ACHN (cell line): ENCODE measurements at regions not wholly inside any gene's neighbourhood (a gene's known extent, or its start where the extent isn't known, plus 50 kb on each side); places are given as distances from the start of the nearest gene placed in this dataset.

Source experiments
- DNase-seq: peaks from one replicate; pipeline ENCODE4 v3.0.0-alpha.2; 2015
- in situ Hi-C: cut with HindIII; loops from 2 replicates; pipeline ENCODE4 v1.10.0; 2017; ENCODE audit warnings: low sequenced_read_pairs, low pct_ligation_motif_present, low pct_unique_long_range_greater_than_20kb

DNA sequence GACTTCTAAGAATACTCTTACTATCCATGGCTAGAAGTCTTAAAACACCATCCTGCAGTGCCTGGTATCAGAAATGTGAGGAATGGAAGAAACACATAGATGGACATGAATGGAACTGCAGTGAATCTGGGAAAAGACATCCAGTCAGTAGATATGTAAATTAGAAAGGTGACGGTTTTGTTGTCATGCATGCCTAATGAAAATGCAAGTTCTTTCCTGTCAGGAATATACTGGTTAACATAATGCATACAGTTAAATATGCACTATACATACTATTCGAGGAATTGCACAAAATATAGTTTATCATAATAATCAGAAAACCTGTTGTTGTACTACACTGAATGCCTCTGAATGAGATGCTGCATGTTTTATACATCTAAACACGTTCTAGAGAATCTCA lies 190.6 kb upstream of the ITGA4 start:
- in situ Hi-C loops: no loop called here
- DNase-seq: no peak

DNA sequence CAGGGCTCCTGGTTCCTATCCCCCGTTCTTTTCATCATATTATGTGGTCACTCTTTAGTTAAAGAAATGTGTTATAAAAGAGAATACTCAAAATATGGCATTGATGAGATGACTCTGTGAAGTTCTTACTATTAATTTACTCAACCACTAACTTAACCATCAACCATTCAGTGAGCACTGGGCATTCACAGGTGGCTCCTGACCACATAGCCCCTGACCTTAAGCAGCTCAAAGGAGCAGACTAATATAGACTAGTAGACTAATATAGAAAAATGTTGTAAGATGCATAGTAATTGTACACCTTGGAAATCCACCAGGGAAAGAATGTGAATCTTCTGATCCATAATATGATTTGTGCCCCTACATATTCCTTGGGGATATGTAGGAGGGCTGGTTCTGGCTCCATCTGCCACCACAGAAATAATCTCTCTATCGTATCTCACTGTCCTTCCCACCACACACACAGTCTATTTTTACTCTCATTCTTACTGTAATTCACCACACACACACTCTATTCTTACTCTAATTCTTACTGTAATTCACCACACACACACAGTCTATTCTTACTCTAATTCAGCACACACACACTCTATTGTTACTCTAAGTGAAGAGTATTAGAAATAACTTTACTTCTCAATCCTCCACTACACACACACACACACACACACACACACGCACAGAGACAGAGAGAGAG lies 188.9 kb upstream of the ITGA4 start:
- in situ Hi-C loops: no loop called here
- no peak for DNase-seq

DNA sequence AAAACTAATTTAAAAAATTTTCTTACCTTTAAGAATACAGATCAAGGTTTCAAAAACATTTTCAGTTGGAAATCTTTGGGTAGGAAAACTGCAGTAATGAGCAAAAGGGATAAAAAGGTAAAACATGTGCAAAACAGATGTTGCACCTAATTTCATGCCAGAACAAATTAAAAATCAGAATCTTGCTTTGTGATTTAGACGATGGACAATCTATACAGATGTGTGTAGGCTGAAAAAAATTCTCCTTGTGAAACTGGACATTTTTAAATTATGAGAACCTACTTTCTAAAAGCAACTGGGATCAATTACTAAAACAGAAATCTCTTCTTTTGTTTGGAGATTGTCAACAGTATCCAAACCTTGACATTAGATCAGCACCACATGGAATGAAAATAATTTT lies 183.2 kb upstream of the ITGA4 start:
- DNase-seq: no peak
- in situ Hi-C loops: no loop called here

DNA sequence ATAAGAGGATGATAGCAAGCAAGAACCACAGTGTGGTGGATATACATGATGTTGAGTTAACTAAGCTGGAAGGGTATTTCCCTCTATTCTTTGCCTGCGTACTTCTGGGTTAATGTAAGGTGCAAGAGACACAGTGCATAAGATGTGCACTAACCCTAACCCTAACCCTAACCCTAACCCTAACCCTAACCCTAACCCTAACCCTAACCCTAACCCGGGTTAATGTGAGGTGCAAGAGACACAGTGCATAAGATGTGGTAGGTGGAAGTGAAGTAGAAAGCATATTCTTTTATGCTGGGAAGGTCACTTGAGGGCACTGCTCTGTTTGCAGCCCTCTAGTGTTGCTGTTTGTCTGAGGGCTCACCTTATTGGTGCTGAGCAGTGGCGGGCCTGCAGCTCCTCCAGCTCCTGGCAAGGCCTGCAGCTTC lies 181.5 kb upstream of the ITGA4 start:
- in situ Hi-C loops: no loop called here
- DNase-seq: no peak

DNA sequence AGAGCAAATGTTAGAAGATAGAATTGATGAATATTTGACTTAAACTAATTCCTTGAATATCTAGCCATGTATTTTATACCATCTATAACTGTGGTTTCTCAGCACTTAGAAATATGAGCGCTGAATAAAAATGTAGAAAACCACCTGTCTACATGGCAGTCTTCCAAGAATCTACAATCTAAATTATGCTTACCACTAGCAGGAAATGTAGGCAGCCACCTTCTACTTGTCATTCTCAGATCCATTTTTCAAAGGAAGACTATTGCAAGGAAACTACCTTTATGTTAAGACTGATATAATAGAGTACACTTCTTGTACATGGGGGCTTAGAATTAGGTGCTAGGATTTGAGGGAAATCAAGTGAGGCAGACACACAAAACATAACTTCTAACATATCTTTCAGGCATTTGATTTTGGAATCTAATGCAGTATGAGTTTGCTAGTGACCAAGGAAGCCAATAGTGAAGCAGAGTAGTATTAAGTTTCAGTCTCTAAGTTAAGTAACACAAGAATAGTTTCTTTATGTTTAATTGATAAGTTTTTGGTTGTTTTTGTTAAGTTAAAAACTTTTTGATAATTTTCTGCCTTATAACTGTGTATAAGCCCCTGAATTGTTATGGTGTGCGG lies 175.9 kb upstream of the ITGA4 start:
- in situ Hi-C loops: no loop called here
- DNase-seq: no peak

DNA sequence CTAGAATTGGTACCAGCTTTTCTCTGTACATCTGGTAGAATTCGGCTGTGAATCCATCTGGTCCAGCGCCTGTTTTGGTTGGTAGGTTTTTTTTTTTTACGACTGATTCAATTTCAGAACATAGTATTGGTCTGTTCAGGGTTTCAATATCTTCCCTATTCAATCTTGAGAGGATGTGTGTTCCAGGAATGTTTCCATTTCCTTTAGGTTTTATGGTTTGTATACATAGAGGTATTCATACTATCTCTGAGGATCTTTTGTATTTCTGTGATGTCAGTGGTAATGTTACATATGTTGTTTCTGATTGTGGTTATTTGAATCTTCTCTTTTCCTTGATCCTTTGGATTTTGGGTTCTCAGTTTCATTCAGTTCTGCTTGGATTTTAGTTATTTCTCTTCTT lies 172.1 kb upstream of the ITGA4 start:
- no peak for DNase-seq
- in situ Hi-C loops: no loop called here

DNA sequence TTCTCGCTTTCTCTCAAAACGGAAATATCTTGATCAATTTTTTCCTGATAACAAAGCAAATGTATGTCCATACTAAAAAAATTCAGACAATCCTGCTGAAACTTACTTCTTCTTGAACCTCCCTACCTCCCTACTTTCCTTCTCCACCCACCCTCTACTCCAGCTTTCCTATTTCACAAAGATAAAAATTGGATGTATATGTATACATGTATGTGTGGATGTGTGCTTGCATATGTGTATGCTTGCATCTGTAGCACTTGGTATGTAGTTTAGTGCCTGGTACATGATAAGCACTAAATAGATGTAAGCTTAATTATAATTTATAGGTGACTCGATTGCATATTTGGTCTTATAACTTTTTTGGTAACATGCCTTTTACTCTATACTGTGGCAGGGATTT lies 167.5 kb upstream of the ITGA4 start:
- in situ Hi-C loops: no loop called here
- DNase-seq: no peak

DNA sequence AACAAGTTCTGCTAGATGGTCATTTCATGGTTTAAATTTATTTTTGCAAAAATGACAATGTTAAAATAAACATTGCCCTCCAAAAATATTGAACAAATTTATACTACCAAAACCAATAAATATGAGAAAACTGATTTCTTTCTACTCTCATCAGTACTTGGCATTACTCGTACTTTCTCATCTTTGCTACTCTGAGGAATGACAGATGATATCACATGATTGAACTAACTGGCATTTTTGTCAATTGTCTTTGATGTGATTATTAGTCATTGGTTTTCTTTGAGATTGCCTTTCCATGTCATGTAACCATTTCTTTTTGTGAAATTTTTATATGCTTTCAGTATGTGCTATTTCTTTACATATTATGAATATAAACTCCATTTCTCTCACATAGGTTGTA lies 167.0 kb upstream of the ITGA4 start:
- in situ Hi-C loops: no loop called here

DNA sequence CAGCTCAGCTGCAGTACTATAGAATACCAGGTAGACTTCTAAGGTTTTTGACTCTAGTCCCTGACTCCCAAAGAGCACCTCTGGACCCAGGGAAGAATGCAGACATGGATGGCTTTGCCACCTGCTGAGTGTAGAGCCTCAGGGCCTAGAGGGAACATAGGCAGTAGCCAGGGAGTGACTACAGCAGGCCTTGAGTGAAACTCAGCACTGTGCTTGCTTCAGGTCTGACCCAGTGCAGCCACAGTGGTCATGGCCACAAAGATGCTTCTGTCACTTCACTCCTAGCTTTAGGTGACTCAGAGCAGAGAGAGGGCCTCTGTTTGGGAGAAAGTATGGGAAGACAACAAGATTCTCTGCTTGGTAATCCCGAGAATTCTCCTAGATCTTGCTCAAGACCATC lies 162.2 kb upstream of the ITGA4 start:
- no peak for DNase-seq
- in situ Hi-C loops: no loop called here

More for the DNA sequence above, 167.0 kb upstream of the ITGA4 start:
- no peak for DNase-seq

DNA sequence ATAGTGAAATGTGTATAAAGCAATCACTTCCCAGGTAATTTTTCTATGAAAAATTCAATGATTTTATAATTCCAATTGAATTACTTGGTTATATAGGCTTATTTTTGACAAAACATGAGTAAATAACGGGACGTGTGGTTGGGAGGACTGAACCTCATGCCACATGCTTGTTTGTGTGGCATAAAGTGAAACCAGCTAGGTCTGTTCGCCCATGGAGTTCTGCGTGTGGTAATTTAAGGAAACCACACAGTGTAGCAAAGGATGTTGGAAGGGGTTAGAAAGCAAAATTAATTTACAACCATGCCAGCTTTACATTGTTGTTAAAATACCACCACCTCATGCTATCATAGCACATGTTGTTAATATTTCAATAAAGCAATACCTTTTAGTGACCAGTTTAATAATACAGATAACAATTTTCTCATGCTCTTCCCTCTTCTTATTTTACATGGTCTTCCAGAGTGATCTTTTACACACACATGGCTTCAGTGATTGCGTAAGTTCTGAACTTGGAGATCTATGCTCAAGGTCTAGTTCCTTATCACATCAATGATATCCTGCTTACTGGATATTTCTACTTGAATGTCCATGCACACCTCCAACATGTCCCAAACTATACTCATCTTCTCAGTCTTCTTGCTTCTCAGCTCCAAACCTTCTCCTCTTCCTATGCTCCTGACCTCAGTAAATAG lies 156.4 kb upstream of the ITGA4 start:
- DNase-seq: no peak
- in situ Hi-C loops: no loop called here

DNA sequence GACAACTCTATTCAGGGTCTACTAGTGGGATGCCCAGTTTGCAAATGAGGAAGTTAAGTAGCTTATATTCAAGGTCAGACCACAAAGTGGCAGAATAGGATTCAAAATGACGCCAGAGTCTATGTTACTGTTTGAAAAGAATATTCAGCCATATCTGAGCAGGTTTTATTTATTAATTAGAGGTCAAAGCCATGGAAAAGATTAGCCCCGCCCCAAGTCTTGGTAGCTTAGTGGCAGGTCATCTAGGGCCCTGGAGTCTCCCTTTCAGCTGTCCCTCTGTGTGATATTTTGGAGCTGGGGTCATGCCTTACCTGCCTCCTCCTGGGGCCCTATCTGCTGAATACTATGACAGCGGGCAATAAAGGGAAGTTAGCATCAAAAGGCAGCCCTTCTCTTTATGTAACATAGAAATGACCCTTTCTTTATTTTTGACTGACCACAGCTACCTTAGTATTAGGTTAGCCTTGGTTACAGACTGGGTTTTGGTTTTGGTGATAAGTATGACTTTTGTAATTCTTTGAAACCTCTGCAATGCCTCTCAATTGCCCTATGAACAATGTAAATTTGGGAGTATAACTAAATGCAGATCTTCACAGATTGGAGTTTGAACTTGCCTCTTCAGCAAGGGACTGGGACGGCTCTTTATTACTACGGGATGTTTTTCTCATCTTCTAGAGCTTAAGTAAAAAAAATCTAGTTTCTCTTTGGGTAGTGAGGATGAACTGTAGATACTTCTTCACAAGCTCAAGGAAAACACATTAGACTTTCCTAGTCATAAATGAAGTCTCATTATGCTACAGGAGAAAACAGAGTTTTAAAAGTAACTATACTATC lies 153.0 kb upstream of the ITGA4 start:
- in situ Hi-C loops: no loop called here
- DNase-seq: no peak

DNA sequence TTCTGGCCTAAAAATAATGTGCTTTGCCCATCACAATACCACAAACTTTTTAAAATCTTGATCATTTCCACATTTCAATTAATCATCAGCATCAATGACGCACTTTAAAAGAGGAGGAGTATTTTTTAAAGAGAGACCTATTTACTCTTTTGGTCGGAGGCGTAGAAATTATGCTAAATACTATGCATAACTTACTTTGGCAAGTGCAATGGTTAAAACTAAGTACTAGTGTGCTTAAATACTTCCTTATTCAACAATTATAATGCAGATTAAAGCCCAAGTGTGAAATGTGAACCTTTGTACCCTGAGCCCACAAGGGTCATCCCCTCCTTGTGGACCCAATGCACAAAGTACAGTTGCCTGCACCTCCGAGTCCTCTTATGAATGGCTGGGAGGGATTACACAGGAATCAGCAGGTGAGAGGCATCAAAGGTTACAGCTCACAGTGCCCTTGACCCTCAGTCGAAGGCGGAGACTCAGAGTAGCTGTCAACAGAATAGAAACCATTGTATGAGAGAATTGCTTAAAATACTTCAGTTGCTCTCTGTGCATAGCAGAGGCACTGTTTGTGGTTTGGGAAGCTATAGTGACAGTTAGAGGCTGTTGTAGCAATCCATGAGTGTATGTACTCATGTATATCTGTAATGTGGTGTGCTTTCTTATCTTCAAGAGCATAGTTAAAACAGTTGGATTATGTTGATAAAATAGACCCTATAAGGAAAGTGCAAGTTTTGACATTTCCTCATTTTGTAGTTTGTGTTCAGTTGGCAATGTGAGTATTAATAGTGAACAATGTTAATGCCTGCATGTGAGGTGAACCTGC lies 151.7 kb upstream of the ITGA4 start:
- no peak for DNase-seq
- in situ Hi-C loops: no loop called here

DNA sequence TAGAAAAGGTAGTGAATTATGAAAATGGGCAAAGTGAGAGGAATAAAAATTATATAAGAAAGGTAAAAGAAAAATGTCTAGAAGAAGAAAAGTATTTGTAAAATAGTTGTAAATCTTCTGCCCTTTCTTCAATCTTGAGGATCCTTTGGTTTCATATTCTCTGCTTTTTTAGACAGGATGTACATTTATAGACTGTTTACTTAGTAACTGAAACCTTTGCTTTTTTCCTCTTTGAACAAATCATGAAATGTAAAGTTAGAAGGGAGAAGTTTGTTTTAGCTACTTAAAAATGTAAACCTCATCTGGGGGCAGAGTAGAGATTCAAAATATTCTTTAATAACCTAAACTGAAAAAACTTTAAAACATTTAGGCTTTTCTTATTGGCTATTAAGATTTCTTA lies 150.4 kb upstream of the ITGA4 start:
- no peak for DNase-seq
- in situ Hi-C loops: no loop called here

DNA sequence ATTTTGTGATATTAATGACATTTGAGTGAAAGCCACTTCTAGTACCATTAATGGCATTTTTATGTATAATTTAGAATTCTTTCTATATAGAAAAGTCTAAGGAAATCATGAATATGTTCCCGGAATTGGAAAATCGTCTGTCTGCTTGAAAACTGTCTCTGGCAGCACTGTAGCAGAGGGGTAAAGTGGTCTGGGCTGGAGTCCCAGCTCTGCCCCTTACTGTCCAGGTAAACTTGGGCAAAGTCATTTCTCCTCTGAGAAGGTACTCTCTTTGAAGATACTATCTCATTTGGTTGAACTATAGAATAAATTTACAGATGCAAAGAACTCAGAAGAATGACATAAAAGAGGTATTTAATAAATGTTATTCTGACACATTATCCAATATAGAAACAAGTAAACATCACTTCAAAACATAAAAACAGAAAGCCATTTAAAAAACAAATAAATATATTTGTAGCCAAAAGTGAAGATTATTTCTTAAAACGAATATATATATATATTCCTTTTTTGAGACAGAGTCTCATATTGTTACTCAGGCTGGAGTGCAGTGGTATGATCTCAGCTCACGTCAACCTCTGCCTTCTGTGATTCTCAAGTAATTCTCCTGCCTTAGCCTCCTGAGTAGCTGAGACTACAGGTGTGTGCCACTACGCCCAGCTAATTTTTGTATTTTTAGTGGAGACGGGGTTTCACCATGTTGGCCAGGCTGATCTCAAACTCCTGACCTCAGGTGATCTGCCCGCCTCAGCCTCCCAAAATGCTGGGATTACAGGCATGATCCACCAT lies 149.8 kb upstream of the ITGA4 start:
- in situ Hi-C loops: no loop called here
- no peak for DNase-seq

DNA sequence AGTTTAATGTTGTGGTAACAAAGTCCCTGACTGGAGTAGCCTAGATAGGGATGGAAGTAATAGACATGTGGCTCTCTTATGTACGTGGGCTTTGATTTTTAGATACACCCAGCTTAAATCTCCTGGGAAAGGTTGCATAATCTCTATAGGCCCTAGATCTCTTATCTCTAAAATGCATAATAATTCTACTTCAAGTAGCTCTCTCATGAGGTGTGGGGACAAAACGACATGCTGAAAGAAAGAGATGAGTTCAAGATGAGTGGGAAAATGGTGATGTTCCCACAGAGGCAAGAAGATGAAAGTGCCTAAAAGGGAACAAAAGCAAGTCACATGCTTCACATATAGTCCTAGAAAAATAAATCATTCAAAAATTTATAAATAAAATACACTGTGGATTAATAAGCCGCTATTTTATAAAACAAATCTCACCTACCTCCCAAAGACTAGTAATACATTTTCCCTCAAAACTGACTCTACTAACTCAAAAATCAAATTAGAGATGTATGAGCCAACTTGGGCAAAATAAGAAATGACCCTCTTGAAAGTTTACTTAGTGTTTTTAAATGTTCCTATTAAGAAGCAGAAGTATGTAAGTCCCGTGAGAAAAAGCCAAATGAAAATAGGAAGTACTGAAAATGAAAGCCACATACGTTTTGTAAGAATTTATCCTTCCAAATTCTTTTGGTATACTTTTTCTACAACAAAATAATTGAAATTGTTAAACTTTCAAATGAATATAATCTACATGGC lies 148.2 kb upstream of the ITGA4 start:
- in situ Hi-C loops: no loop called here
- DNase-seq: no peak

DNA sequence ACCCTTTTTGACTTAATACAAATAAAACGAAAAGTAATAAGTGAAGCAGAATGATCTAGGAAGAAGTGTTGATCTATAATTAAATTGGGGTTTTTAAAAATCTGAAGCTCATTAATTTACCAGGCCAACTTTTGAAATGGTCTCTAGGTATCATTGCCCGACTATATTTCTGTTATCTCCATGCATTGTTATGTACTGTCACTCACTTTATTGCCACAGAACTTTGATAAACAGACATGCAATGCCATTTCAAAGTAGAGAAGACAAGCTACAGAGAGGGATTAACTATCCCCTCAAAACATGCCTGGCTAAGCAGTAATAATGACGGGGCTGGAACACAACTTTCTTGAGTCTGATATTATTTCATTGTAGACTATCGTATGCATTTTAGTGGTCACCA lies 147.6 kb upstream of the ITGA4 start:
- no peak for DNase-seq
- in situ Hi-C loops: no loop called here

DNA sequence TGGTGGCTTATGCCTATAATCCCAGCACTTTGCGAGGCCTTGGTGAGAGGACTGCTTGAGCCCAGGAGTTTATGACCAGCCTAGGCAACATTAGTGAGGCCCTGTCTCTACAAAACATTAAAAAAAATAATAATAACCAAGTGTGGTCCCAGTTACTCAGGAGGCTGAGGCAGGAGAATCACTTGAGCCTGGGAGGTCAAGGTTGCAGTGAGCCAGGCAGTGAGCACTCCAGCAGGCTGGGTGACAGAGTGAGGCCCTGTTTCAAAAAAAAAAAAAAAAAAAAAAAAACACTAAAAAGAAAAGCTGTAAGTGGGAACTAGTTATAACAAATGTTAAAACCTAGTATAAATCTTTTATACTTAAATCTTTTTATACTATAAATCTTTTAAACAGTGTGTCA lies 146.2 kb upstream of the ITGA4 start:
- in situ Hi-C loops: no loop called here
- no peak for DNase-seq
